ENCODE measurements at regions not wholly inside any gene's neighbourhood (a gene's known extent, or its start where the extent isn't known, plus 50 kb on each side); places are given as distances from the start of the nearest gene placed in this dataset.
A peak's percentile ranks its signal among the peaks of the same experiment; 100 is the strongest.

DNA sequence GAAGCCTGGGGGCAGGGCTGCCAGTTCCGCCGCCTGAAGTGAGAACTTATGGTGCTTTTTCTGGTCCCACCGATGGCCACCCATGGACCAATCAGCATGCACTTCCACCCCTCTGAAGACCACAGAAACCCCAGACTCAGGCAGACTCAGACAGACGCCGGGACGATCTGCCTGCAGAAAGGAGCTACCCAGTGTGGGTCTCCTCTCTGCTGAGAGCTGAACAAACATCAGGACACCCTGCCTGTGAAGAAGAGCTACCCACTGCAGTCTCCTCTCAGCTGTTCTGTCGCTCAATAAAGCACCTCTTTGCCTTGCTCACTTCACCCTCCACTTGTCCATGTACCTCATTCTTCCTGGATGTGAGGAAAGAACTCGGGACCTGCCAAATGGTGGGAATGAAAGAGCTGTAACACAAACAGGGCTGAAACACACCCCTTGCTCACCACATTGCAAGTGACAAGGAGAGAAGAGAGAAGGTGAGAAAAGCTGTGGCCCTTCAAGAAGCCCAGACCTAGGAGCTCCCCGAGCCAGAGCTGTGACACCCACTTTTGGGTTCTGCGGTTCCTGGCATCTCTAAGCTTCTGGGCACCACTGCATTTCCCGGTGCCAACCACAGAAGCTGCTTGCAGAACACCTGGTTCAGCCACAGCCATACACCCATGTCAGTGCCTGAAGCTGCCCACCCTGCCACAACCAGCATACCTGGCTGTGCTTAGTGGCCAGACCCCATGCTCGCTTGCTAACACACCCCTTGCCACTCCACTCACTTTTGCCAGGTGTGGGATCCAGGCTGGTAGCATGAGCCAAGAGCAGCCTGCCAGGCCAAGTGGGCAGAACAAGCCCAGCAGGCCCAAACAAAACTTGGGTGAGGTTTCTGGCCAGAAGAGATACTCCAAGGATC lies 114.3 kb upstream of the TSLP start:
- H3K4me1 ChIP-seq, result no peaks in the 10 kb centered on the region
- H3K27ac ChIP-seq, result no peak overlapping the region
- TF ChIP-seq, protein P1, sequence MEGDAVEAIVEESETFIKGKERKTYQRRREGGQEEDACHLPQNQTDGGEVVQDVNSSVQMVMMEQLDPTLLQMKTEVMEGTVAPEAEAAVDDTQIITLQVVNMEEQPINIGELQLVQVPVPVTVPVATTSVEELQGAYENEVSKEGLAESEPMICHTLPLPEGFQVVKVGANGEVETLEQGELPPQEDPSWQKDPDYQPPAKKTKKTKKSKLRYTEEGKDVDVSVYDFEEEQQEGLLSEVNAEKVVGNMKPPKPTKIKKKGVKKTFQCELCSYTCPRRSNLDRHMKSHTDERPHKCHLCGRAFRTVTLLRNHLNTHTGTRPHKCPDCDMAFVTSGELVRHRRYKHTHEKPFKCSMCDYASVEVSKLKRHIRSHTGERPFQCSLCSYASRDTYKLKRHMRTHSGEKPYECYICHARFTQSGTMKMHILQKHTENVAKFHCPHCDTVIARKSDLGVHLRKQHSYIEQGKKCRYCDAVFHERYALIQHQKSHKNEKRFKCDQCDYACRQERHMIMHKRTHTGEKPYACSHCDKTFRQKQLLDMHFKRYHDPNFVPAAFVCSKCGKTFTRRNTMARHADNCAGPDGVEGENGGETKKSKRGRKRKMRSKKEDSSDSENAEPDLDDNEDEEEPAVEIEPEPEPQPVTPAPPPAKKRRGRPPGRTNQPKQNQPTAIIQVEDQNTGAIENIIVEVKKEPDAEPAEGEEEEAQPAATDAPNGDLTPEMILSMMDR (IDR thresholded peaks at IDR 0.05), result no peak
- TF ChIP-seq POLR2A (IDR thresholded peaks at IDR 0.05) (no peak), POLR2AphosphoS5 (IDR thresholded peaks at IDR 0.05; ENCODE audit: insufficient read depth in 1 of 2, low read depth in 1 of 2) (no peak)
- no peak overlapping the region for H3K4me3 ChIP-seq
- no peaks in the 10 kb centered on the region for H3K36me3 ChIP-seq
- DNase-seq (ENCODE audit: extremely low spot score in 2 of 2), result peak in 1 of 2 donors; percentile 87
- intact Hi-C loops (cut with DNase I), result no loop called here
- H3K9me3 ChIP-seq, result no peaks in the 10 kb centered on the region
- no peaks in the 10 kb centered on the region for H3K27me3 ChIP-seq

DNA sequence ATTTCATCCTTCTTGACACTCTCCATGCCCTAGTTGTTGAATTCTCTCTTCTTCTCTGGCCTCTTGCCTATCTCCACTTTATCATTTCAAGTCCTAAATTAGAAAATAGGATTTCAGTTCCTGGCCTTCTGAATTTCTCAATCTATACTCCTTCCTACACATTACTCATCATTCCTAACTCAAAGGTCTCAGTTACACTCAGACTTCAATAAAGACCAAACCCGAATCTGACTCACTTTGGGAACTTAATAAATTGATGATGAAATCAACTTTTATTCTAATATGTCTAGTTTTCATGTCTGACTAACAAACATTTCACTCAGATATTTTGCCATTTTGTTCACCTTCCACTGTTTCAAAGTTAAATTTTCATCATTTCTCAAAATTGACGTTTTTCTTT lies 113.6 kb upstream of the TSLP start:
- H3K27ac ChIP-seq, result no peak overlapping the region
- no peaks in the 10 kb centered on the region for H3K9me3 ChIP-seq
- intact Hi-C loops (cut with DNase I), result no loop called here
- no peak for DNase-seq (ENCODE audit: extremely low spot score in 2 of 2)
- no peaks in the 10 kb centered on the region for H3K27me3 ChIP-seq
- H3K4me1 ChIP-seq, result no peaks in the 10 kb centered on the region
- TF ChIP-seq, protein P1 (IDR thresholded peaks at IDR 0.05), result no peak
- TF ChIP-seq POLR2AphosphoS5 (IDR thresholded peaks at IDR 0.05; ENCODE audit: insufficient read depth in 1 of 2, low read depth in 1 of 2), result peak in 1 of 2 donors; percentile 56
- no peak for TF ChIP-seq POLR2A (IDR thresholded peaks at IDR 0.05)
- H3K36me3 ChIP-seq, result no peaks in the 10 kb centered on the region
- no peak overlapping the region for H3K4me3 ChIP-seq

DNA sequence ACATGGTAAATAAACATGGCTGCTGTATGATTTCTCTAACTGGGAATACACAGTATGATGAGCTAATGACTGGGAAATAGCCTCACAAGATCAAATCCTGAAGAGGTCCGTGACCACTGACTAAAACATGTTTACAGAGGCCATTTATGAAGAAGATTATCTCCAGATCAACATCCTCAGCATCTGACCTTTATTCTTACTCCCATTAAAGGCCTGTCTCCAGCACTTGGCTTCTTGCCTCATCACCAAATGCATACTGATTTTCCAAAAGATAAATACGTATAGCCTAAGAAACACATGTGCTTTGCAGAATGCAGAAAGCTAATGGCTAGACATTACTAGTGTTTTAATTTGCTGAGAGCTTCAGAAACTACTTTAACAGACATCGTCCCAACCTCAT lies 108.0 kb upstream of the TSLP start:
- peaks cover 10% of the 10 kb centered on the region for H3K4me1 ChIP-seq
- H3K27me3 ChIP-seq, result no peaks in the 10 kb centered on the region
- no peak overlapping the region for H3K27ac ChIP-seq
- intact Hi-C loops (cut with DNase I), result no loop called here
- no peak overlapping the region for H3K4me3 ChIP-seq
- TF ChIP-seq POLR2AphosphoS5 (IDR thresholded peaks at IDR 0.05; ENCODE audit: insufficient read depth in 1 of 2, low read depth in 1 of 2), result no peak
- no peak for TF ChIP-seq POLR2A (IDR thresholded peaks at IDR 0.05)
- TF ChIP-seq, protein P1 (IDR thresholded peaks at IDR 0.05), result no peak
- no peak for DNase-seq (ENCODE audit: extremely low spot score in 2 of 2)
- H3K9me3 ChIP-seq, result no peaks in the 10 kb centered on the region
- no peaks in the 10 kb centered on the region for H3K36me3 ChIP-seq

DNA sequence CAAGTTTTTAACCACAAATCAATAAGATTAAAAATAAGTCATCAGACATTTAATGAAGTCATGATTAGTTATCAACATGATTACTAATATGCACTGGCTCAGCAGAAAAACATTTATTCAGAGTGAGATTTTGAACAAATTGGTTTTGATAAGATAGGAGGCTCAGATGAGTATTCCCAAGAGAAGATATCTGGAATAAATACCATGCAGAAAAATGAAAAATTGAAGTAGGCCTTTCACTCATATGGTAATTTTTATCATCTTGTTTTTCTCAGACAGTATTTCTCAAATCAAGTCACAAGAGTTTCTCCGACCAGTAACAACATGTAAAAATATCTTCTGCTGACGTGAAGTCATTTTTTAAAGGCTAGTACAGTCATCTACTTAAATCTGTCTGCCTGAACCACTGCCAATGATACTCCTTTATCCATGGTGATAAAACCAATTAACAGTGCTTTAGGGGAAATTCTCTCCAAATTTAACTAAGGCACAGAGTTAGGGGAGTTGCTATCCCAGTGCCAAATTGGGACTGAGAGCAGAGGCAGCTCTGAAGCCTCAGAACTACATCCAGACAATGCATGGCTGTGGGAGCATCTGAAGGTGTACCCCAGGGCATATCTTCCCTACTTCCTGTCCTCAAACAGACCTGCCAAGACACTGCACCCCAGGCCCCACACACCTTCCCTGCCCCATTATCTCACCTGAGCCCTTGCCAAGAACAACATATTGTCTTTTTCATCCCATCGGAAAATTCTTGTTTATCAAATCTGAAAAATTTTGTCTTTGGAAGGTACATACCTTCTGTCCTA lies 105.5 kb upstream of the TSLP start:
- Histone ChIP-seq H3K27ac (no peak overlapping the region), H3K27me3 (no peaks in the 10 kb centered on the region), H3K36me3 (no peaks in the 10 kb centered on the region), H3K4me1 (peaks cover 10% of the 10 kb centered on the region), H3K4me3 (no peak overlapping the region), H3K9me3 (no peaks in the 10 kb centered on the region)
- TF ChIP-seq POLR2AphosphoS5 (IDR thresholded peaks at IDR 0.05; ENCODE audit: insufficient read depth in 1 of 2, low read depth in 1 of 2) (peak in 1 of 2 donors; percentile 43), POLR2A (IDR thresholded peaks at IDR 0.05) (no peak)
- TF ChIP-seq, protein P1 (IDR thresholded peaks at IDR 0.05), result no peak
- intact Hi-C loops (cut with DNase I), result no loop called here
- no peak for DNase-seq (ENCODE audit: extremely low spot score in 2 of 2)
